ENCODE measurements at regions not wholly inside any gene's neighbourhood (a gene's known extent, or its start where the extent isn't known, plus 50 kb on each side); places are given as distances from the start of the nearest gene placed in this dataset.

- POLR2A ChIA-PET (ENCODE audit: unreplicated experiment), result no interaction called here
- in situ Hi-C loops (cut with MboI; ENCODE audit: low sequenced_read_pairs), result no loop called here
- no peak overlapping the region for H3K56ac ChIP-seq (ENCODE audit: extremely low read depth, insufficient read depth, low read length)
Observed at GRCh38 chrX:147322496-147322895, 508.0 kb upstream of the CXorf51A start.

More at GRCh38 chrX:147322496-147322895, 508.0 kb upstream of the CXorf51A start:
- Histone ChIP-seq H3K79me1 (ENCODE audit: low read depth in 1 of 2, low read length in 2 of 2) (no peaks in the 10 kb centered on the region), H3K4me2 (ENCODE audit: low read depth, low read length) (no peak overlapping the region), H3K4me1 (ENCODE audit: control insufficient read depth, insufficient read depth, low read length) (no peaks in the 10 kb centered on the region), H3K9ac (ENCODE audit: low read depth, low read length) (no peak overlapping the region), H4K5ac (ENCODE audit: low read depth, low read length) (no peak overlapping the region), H3K9me1 (ENCODE audit: insufficient read depth, low read length) (no peaks in the 10 kb centered on the region), H2BK5ac (ENCODE audit: low read depth, low read length, poor library complexity, severe bottlenecking) (no peak overlapping the region), H2BK20ac (ENCODE audit: low read depth, low read length) (no peak overlapping the region), H3K27me3 (ENCODE audit: control insufficient read depth, insufficient read depth, low read length) (no peaks in the 10 kb centered on the region), H2AK5ac (ENCODE audit: low read depth, low read length) (no peak overlapping the region), H3K4ac (ENCODE audit: low read depth, low read length) (no peak overlapping the region), H2BK15ac (ENCODE audit: low read depth, low read length) (no peak overlapping the region), H3K14ac (replicated peaks; ENCODE audit: low read depth, low read length) (no peak overlapping the region), H3K18ac (ENCODE audit: low read depth, low read length) (no peak overlapping the region), H4K8ac (ENCODE audit: low read depth in 2 of 2, low read length in 2 of 2) (no peak overlapping the region), H4K20me1 (ENCODE audit: insufficient read depth, low read length) (no peaks in the 10 kb centered on the region), H4K91ac (ENCODE audit: insufficient read depth, low read depth, low read length) (no peak overlapping the region), H2AFZ (replicated peaks; ENCODE audit: low read length, poor library complexity) (no peak overlapping the region), H3K9me3 (ENCODE audit: control insufficient read depth, insufficient read depth, low read length) (0 out of 2 replicates have a peak, but pooled peaks cover 2% of the 10 kb centered on the region), H3K27ac (ENCODE audit: insufficient read depth, low read length) (no peak overlapping the region), H3K23ac (ENCODE audit: low read depth, low read length) (no peak overlapping the region), H3K4me3 (ENCODE audit: insufficient read depth, low read depth, low read length) (no peak overlapping the region), H2BK120ac (ENCODE audit: low read depth, low read length) (no peak overlapping the region), H2AK9ac (replicated peaks; ENCODE audit: low read depth, low read length, poor library complexity) (no peak overlapping the region), H3K36me3 (ENCODE audit: control insufficient read depth, insufficient read depth, low read length) (no peaks in the 10 kb centered on the region)
- DNase-seq, result no peak
- WGBS, 2 experiments (ENCODE audit: extremely low coverage in 2 of 2, insufficient read length in 1 of 2), result no CpG with 5 or more reads among the region's 3 CpGs
- dilution Hi-C loops (cut with HindIII; ENCODE audit: low sequenced_read_pairs, unreplicated experiment) (no loop called here), intact Hi-C loops (cut with micrococcal nuclease) (no loop called here)
- CTCF ChIA-PET, result no interaction called here
- no TSS peak for BruUV-seq (replicated peaks)
- TF ChIP-seq USF2 (IDR thresholded peaks at IDR 0.05; ENCODE audit: low read depth, low read length) (no peak), NFE2L2 (IDR thresholded peaks at IDR 0.05; ENCODE audit: low read depth, low read length) (no peak), SMC3 (IDR thresholded peaks at IDR 0.05; ENCODE audit: low read depth, low read length) (no peak), POLR2A (IDR thresholded peaks at IDR 0.05; ENCODE audit: low read depth, low read length) (no peak), CHD1 (IDR thresholded peaks at IDR 0.05; ENCODE audit: low read depth, low read length) (no peak), BHLHE40 (IDR thresholded peaks at IDR 0.05; ENCODE audit: low read depth, low read length) (no peak), RAD21 (IDR thresholded peaks at IDR 0.05; ENCODE audit: low read length) (no peak)
- TF ChIP-seq, protein P1, sequence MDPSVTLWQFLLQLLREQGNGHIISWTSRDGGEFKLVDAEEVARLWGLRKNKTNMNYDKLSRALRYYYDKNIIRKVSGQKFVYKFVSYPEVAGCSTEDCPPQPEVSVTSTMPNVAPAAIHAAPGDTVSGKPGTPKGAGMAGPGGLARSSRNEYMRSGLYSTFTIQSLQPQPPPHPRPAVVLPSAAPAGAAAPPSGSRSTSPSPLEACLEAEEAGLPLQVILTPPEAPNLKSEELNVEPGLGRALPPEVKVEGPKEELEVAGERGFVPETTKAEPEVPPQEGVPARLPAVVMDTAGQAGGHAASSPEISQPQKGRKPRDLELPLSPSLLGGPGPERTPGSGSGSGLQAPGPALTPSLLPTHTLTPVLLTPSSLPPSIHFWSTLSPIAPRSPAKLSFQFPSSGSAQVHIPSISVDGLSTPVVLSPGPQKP (IDR thresholded peaks at IDR 0.05; ENCODE audit: borderline replicate concordance, low read depth, low read length), result no peak
- TF ChIP-seq, protein P2, sequence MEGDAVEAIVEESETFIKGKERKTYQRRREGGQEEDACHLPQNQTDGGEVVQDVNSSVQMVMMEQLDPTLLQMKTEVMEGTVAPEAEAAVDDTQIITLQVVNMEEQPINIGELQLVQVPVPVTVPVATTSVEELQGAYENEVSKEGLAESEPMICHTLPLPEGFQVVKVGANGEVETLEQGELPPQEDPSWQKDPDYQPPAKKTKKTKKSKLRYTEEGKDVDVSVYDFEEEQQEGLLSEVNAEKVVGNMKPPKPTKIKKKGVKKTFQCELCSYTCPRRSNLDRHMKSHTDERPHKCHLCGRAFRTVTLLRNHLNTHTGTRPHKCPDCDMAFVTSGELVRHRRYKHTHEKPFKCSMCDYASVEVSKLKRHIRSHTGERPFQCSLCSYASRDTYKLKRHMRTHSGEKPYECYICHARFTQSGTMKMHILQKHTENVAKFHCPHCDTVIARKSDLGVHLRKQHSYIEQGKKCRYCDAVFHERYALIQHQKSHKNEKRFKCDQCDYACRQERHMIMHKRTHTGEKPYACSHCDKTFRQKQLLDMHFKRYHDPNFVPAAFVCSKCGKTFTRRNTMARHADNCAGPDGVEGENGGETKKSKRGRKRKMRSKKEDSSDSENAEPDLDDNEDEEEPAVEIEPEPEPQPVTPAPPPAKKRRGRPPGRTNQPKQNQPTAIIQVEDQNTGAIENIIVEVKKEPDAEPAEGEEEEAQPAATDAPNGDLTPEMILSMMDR (conservative IDR thresholded peaks at IDR 0.05; ENCODE audit: low read depth, low read length), result no peak
- ATAC-seq (ENCODE audit: low read depth), result no peak
